Liver (tissue), 8 donors: ENCODE measurements at regions not wholly inside any gene's neighbourhood (a gene's known extent, or its start where the extent isn't known, plus 50 kb on each side); places are given as distances from the start of the nearest gene placed in this dataset.

Source experiments
- DNase-seq: peaks from one replicate; pipeline ENCODE4 v3.0.0-alpha.2; 2017; ENCODE audit warnings: low spot score
- H3K27ac ChIP-seq, 2 donors: one replicate each; pipeline ENCODE4 v1.7.0; 2013; ENCODE audit warnings: inconsistent platforms in 2 of 2, low read length in 2 of 2, control low read depth in 1 of 2, low read depth in 1 of 2, mild to moderate bottlenecking in 1 of 2
- H3K27me3 ChIP-seq, 4 donors: one replicate each; pipeline versions ENCODE4 v1.6.1 to v1.7.0; 2013; ENCODE audit warnings: low read length in 3 of 4, inconsistent platforms in 1 of 4, mild to moderate bottlenecking in 1 of 4, moderate library complexity in 1 of 4; ENCODE audit not compliant: control insufficient read depth in 4 of 4, insufficient read depth in 4 of 4
- H3K36me3 ChIP-seq, 4 donors: one replicate each; pipeline versions ENCODE4 v1.6.1 to v1.7.0; 2013; ENCODE audit warnings: low read length in 3 of 4, mild to moderate bottlenecking in 3 of 4, low read depth in 1 of 4, moderate library complexity in 1 of 4; ENCODE audit not compliant: control insufficient read depth in 4 of 4, insufficient read depth in 3 of 4
- H3K4me1 ChIP-seq, 4 donors: one replicate each; pipeline versions ENCODE4 v1.6.1 to v1.7.0; 2013; ENCODE audit warnings: low read length in 3 of 4, mild to moderate bottlenecking in 3 of 4, moderate library complexity in 1 of 4; ENCODE audit not compliant: control insufficient read depth in 4 of 4, insufficient read depth in 4 of 4
- H3K4me3 ChIP-seq, 3 donors: one replicate each; pipeline versions ENCODE4 v1.6.1 to v1.7.0; 2013; ENCODE audit warnings: low read length in 3 of 3, control low read depth in 1 of 3, low read depth in 1 of 3, mild to moderate bottlenecking in 1 of 3
- H3K9ac ChIP-seq, 2 donors: one replicate each; pipeline ENCODE4 v1.7.0; 2013; ENCODE audit warnings: low read length in 2 of 2, mild to moderate bottlenecking in 2 of 2, moderate library complexity in 2 of 2, control low read depth in 1 of 2, low read depth in 1 of 2
- H3K9me3 ChIP-seq, 4 donors: one replicate each; pipeline versions ENCODE4 v1.6.1 to v1.7.0; 2013; ENCODE audit warnings: low read length in 3 of 4; ENCODE audit not compliant: control insufficient read depth in 4 of 4
- EGR1 ChIP-seq, 2 donors: IDR thresholded peaks; 2 replicates each; pipeline ENCODE4 v1.6.1; 2016 to 2018; ENCODE audit warnings: antibody characterized with exemption in 2 of 2, low read depth in 2 of 2
- FOXA1 ChIP-seq: IDR thresholded peaks from 2 replicates; pipeline ENCODE4 v1.6.1; 2016; ENCODE audit warnings: antibody characterized with exemption
- FOXA2 ChIP-seq: IDR thresholded peaks from 2 replicates; pipeline ENCODE4 v1.6.1; 2016; ENCODE audit warnings: antibody characterized with exemption
- GABPA ChIP-seq, 2 donors: IDR thresholded peaks in 1 of 2; conservative IDR thresholded peaks in 1 of 2; 2 replicates each; pipeline ENCODE4 v1.6.1; 2016; ENCODE audit warnings: antibody characterized with exemption in 2 of 2, mild to moderate bottlenecking in 1 of 2, moderate library complexity in 1 of 2
- HNF4A ChIP-seq, 2 donors: conservative IDR thresholded peaks; 2 replicates each; pipeline ENCODE4 v1.6.1; 2016; ENCODE audit warnings: antibody characterized with exemption in 2 of 2, mild to moderate bottlenecking in 2 of 2
- HNF4G ChIP-seq: IDR thresholded peaks from 2 replicates; pipeline ENCODE4 v1.6.1; 2016; ENCODE audit warnings: antibody characterized with exemption
- JUND ChIP-seq, 2 donors: IDR thresholded peaks; 2 replicates each; pipeline ENCODE4 v1.6.1; 2016; ENCODE audit warnings: antibody characterized with exemption in 2 of 2
- RAD21 ChIP-seq, 2 donors: IDR thresholded peaks; 2 replicates each; pipeline ENCODE4 v1.6.1; 2016; ENCODE audit warnings: antibody characterized with exemption in 2 of 2, mild to moderate bottlenecking in 2 of 2
- RXRA ChIP-seq, 2 donors: IDR thresholded peaks; 2 replicates each; pipeline ENCODE4 v1.6.1; 2017 to 2018; ENCODE audit warnings: antibody characterized with exemption in 2 of 2, mild to moderate bottlenecking in 1 of 2
- SP1 ChIP-seq: IDR thresholded peaks from 2 replicates; pipeline ENCODE4 v1.6.1; 2018; ENCODE audit warnings: antibody characterized with exemption, mild to moderate bottlenecking
- ZBTB33 ChIP-seq: IDR thresholded peaks from 2 replicates; pipeline ENCODE4 v1.6.1; 2016; ENCODE audit warnings: antibody characterized with exemption
- WGBS: extraction: QIAGEN DNeasy Blood & Tissue Kit; methylation state at CpG from one replicate; pipeline ENCODE4 v1.1.7; 2013; 5-methylcytosine and 5-hydroxymethylcytosine counted together
- TF ChIP-seq, protein P1 (sequence below): fragments of 150-350 bp; IDR thresholded peaks from 2 replicates; pipeline ENCODE4 v1.5.1; 2017; ENCODE audit warnings: improper control_type of control experiment, low read depth, low read length; ENCODE audit not compliant: missing input control
- TF ChIP-seq, protein P2 (sequence below): IDR thresholded peaks from 2 replicates; pipeline ENCODE4 v1.6.1; 2016; ENCODE audit warnings: antibody characterized with exemption
- TF ChIP-seq, protein P3 (sequence below): IDR thresholded peaks from 2 replicates; pipeline ENCODE4 v1.6.1; 2016; ENCODE audit warnings: antibody characterized with exemption, mild to moderate bottlenecking
- donor health status: healthy.
- donor health status: healthy.
- donor health status: healthy.
- donor health status: healthy.
- donor health status: healthy.

GRCh38 chr1:70906800-70907199 is 140.8 kb downstream of the PTGER3 start (continued):
- TF ChIP-seq, protein P1, sequence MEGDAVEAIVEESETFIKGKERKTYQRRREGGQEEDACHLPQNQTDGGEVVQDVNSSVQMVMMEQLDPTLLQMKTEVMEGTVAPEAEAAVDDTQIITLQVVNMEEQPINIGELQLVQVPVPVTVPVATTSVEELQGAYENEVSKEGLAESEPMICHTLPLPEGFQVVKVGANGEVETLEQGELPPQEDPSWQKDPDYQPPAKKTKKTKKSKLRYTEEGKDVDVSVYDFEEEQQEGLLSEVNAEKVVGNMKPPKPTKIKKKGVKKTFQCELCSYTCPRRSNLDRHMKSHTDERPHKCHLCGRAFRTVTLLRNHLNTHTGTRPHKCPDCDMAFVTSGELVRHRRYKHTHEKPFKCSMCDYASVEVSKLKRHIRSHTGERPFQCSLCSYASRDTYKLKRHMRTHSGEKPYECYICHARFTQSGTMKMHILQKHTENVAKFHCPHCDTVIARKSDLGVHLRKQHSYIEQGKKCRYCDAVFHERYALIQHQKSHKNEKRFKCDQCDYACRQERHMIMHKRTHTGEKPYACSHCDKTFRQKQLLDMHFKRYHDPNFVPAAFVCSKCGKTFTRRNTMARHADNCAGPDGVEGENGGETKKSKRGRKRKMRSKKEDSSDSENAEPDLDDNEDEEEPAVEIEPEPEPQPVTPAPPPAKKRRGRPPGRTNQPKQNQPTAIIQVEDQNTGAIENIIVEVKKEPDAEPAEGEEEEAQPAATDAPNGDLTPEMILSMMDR, result no peak
- TF ChIP-seq SP1 (no peak), RXRA (IDR thresholded peaks at IDR 0.05) (no peak), FOXA2 (no peak), JUND (IDR thresholded peaks at IDR 0.05) (no peak)

GRCh38 chr1:70907563-70908310 is 139.9 kb downstream of the PTGER3 start:
- Histone ChIP-seq H3K36me3 (no peaks in the 10 kb centered on the region), H3K27me3 (no peaks in the 10 kb centered on the region), H3K27ac (no peak overlapping the region), H3K9me3 (no peaks in the 10 kb centered on the region), H3K4me3 (no peak overlapping the region), H3K9ac (no peak overlapping the region), H3K4me1 (no peaks in the 10 kb centered on the region)
- TF ChIP-seq, protein P2, sequence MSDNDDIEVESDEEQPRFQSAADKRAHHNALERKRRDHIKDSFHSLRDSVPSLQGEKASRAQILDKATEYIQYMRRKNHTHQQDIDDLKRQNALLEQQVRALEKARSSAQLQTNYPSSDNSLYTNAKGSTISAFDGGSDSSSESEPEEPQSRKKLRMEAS, result no peak
- no peak for TF ChIP-seq FOXA2
- TF ChIP-seq HNF4A (conservative IDR thresholded peaks at IDR 0.05), result no peak
- no peak for TF ChIP-seq EGR1 (IDR thresholded peaks at IDR 0.05; ENCODE audit: low read depth in 2 of 2)
- no peak for TF ChIP-seq JUND (IDR thresholded peaks at IDR 0.05)
- no peak for TF ChIP-seq HNF4G
- TF ChIP-seq GABPA (IDR thresholded peaks at IDR 0.05 in 1 of 2, conservative IDR thresholded peaks at IDR 0.05 in 1 of 2), result no peak
- TF ChIP-seq SP1, result no peak
- TF ChIP-seq ZBTB33, result no peak
- no peak for TF ChIP-seq FOXA1
- TF ChIP-seq, protein P3, sequence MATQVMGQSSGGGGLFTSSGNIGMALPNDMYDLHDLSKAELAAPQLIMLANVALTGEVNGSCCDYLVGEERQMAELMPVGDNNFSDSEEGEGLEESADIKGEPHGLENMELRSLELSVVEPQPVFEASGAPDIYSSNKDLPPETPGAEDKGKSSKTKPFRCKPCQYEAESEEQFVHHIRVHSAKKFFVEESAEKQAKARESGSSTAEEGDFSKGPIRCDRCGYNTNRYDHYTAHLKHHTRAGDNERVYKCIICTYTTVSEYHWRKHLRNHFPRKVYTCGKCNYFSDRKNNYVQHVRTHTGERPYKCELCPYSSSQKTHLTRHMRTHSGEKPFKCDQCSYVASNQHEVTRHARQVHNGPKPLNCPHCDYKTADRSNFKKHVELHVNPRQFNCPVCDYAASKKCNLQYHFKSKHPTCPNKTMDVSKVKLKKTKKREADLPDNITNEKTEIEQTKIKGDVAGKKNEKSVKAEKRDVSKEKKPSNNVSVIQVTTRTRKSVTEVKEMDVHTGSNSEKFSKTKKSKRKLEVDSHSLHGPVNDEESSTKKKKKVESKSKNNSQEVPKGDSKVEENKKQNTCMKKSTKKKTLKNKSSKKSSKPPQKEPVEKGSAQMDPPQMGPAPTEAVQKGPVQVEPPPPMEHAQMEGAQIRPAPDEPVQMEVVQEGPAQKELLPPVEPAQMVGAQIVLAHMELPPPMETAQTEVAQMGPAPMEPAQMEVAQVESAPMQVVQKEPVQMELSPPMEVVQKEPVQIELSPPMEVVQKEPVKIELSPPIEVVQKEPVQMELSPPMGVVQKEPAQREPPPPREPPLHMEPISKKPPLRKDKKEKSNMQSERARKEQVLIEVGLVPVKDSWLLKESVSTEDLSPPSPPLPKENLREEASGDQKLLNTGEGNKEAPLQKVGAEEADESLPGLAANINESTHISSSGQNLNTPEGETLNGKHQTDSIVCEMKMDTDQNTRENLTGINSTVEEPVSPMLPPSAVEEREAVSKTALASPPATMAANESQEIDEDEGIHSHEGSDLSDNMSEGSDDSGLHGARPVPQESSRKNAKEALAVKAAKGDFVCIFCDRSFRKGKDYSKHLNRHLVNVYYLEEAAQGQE, result no peak
- no peak for TF ChIP-seq RAD21 (IDR thresholded peaks at IDR 0.05)
- no peak for TF ChIP-seq RXRA (IDR thresholded peaks at IDR 0.05)
- WGBS, result 78% methylated on average over 8 of the region's 8 CpGs
- DNase-seq, result no peak
